IMR-90 (cell line): ENCODE measurements at regions not wholly inside any gene's neighbourhood (a gene's known extent, or its start where the extent isn't known, plus 50 kb on each side); places are given as distances from the start of the nearest gene placed in this dataset.

ENCODE experiments used
- ATAC-seq: fragments of 200-7000 bp; cut with Tn5 transposase; 2 replicates; pipeline ENCODE4 v1.9.1; 2020; ENCODE audit warnings: low read depth, mild to moderate bottlenecking, moderate library complexity
- BruUV-seq: library from RNA; stranded (reverse); fragments of 400-500 nt; replicated peaks from 2 replicates; lab custom pipeline; 2021; lab: Mats Ljungman, UMichigan
- CTCF ChIA-PET: fragments of 300-600 bp; formaldehyde crosslinking; extraction: SDS; loops from one replicate; lab custom pipeline; 2021; ENCODE audit warnings: antibody characterized with exemption; lab: Yijun Ruan, JAX
- POLR2A ChIA-PET: fragments of 300-600 bp; sonication (Branson Sonifier 250); formaldehyde crosslinking; loops from one replicate; lab custom pipeline; 2022; ENCODE audit warnings: antibody characterized with exemption; ENCODE audit not compliant: unreplicated experiment; lab: Charles Lee
- DNase-seq: peaks from one replicate; pipeline ENCODE4 v3.0.0; 2013
- H2AFZ ChIP-seq: replicated peaks from 2 replicates; pipeline ENCODE3; 2013; ENCODE audit warnings: low read length, mild to moderate bottlenecking; ENCODE audit not compliant: poor library complexity
- H2AK5ac ChIP-seq: 2 replicates; pipeline ENCODE4 v1.6.1; 2013; ENCODE audit warnings: low read depth, low read length, inconsistent platforms
- H2AK9ac ChIP-seq: replicated peaks from 2 replicates; pipeline ENCODE3; 2013; ENCODE audit warnings: mild to moderate bottlenecking, low read depth, low read length, moderate library complexity; ENCODE audit not compliant: poor library complexity
- H2BK120ac ChIP-seq: 2 replicates; pipeline ENCODE4 v1.6.1; 2013; ENCODE audit warnings: low read depth, low read length, inconsistent platforms
- H2BK15ac ChIP-seq: 3 replicates; pipeline ENCODE4 v1.6.1; 2013; ENCODE audit warnings: low read depth, low read length, inconsistent platforms
- H2BK20ac ChIP-seq: 2 replicates; pipeline ENCODE4 v1.6.1; 2013; ENCODE audit warnings: low read depth, mild to moderate bottlenecking, inconsistent platforms, low read length, moderate library complexity
- H2BK5ac ChIP-seq: 2 replicates; pipeline ENCODE4 v1.6.1; 2013; ENCODE audit warnings: mild to moderate bottlenecking, low read depth, low read length, inconsistent platforms; ENCODE audit not compliant: poor library complexity, severe bottlenecking
- H3K14ac ChIP-seq: replicated peaks from 2 replicates; pipeline ENCODE4 v1.6.1; 2013; ENCODE audit warnings: low read depth, low read length, inconsistent platforms
- H3K18ac ChIP-seq: 2 replicates; pipeline ENCODE4 v1.6.1; 2013; ENCODE audit warnings: low read depth, low read length, control low read depth
- H3K23ac ChIP-seq: 2 replicates; pipeline ENCODE4 v1.6.1; 2013; ENCODE audit warnings: low read depth, low read length, inconsistent platforms
- H3K27ac ChIP-seq: 2 replicates; pipeline ENCODE4 v1.5.1; 2013; ENCODE audit warnings: mild to moderate bottlenecking, control low read depth, low read length; ENCODE audit not compliant: insufficient read depth
- H3K27me3 ChIP-seq: 2 replicates; pipeline ENCODE4 v1.6.1; 2013; ENCODE audit warnings: low read length; ENCODE audit not compliant: control insufficient read depth, insufficient read depth
- H3K36me3 ChIP-seq: 2 replicates; pipeline ENCODE4 v1.6.1; 2013; ENCODE audit warnings: low read length, mixed read lengths; ENCODE audit not compliant: control insufficient read depth, insufficient read depth
- H3K4ac ChIP-seq: 2 replicates; pipeline ENCODE4 v1.6.1; 2013; ENCODE audit warnings: low read depth, low read length, inconsistent platforms
- H3K4me1 ChIP-seq: 2 replicates; pipeline ENCODE4 v1.6.1; 2013; ENCODE audit warnings: low read length, mixed read lengths; ENCODE audit not compliant: control insufficient read depth, insufficient read depth
- H3K4me2 ChIP-seq: 2 replicates; pipeline ENCODE4 v1.6.1; 2013; ENCODE audit warnings: low read depth, mild to moderate bottlenecking, control low read depth, low read length, moderate library complexity
- H3K4me3 ChIP-seq: 2 replicates; pipeline ENCODE4 v1.5.1; 2013; ENCODE audit warnings: low read depth, mild to moderate bottlenecking, control low read depth, low read length, moderate library complexity; ENCODE audit not compliant: insufficient read depth
- H3K56ac ChIP-seq: 2 replicates; pipeline ENCODE4 v1.6.1; 2013; ENCODE audit warnings: low read length, inconsistent platforms; ENCODE audit not compliant: insufficient read depth; ENCODE audit errors: extremely low read depth
- H3K79me1 ChIP-seq, 2 experiments: 2 replicates each; pipeline ENCODE4 v1.6.1; 2013; ENCODE audit warnings: low read length in 2 of 2, inconsistent platforms in 1 of 2, low read depth in 1 of 2
- H3K9ac ChIP-seq: 2 replicates; pipeline ENCODE4 v1.6.1; 2013; ENCODE audit warnings: low read depth, low read length, control low read depth
- H3K9me1 ChIP-seq: 2 replicates; pipeline ENCODE4 v1.6.1; 2013; ENCODE audit warnings: low read length, inconsistent platforms; ENCODE audit not compliant: insufficient read depth
- H3K9me3 ChIP-seq: 2 replicates; pipeline ENCODE4 v1.6.1; 2013; ENCODE audit warnings: low read length; ENCODE audit not compliant: control insufficient read depth, insufficient read depth
- H4K20me1 ChIP-seq: 2 replicates; pipeline ENCODE4 v1.6.1; 2013; ENCODE audit warnings: low read length, inconsistent platforms; ENCODE audit not compliant: insufficient read depth
- H4K5ac ChIP-seq: 2 replicates; pipeline ENCODE4 v1.6.1; 2013; ENCODE audit warnings: mild to moderate bottlenecking, low read depth, low read length, control low read depth
- H4K8ac ChIP-seq, 2 experiments: 2 replicates each; pipeline ENCODE4 v1.6.1; 2013; ENCODE audit warnings: low read depth in 2 of 2, low read length in 2 of 2, control low read depth in 1 of 2, inconsistent platforms in 1 of 2
- H4K91ac ChIP-seq: 2 replicates; pipeline ENCODE4 v1.6.1; 2013; ENCODE audit warnings: low read depth, low read length, inconsistent platforms; ENCODE audit not compliant: insufficient read depth
- BHLHE40 ChIP-seq: fragments of 150-350 bp; IDR thresholded peaks from 2 replicates; pipeline ENCODE4 v1.6.1; 2016; ENCODE audit warnings: mild to moderate bottlenecking, low read depth, low read length
- CEBPB ChIP-seq: IDR thresholded peaks from 2 replicates; pipeline ENCODE4 v1.6.1; 2012; ENCODE audit warnings: low read depth, low read length, improper control_type of control experiment
- CHD1 ChIP-seq: IDR thresholded peaks from 2 replicates; pipeline ENCODE4 v1.6.1; 2012; ENCODE audit warnings: low read depth, low read length, improper control_type of control experiment
- FOS ChIP-seq: fragments of 150-350 bp; IDR thresholded peaks from 2 replicates; pipeline ENCODE4 v1.6.1; 2016; ENCODE audit warnings: low read depth, low read length
- MAFK ChIP-seq: IDR thresholded peaks from 2 replicates; pipeline ENCODE4 v1.6.1; 2012; ENCODE audit warnings: low read depth, low read length, improper control_type of control experiment
- MAZ ChIP-seq: IDR thresholded peaks from 2 replicates; pipeline ENCODE4 v1.6.1; 2012; ENCODE audit warnings: low read depth, mild to moderate bottlenecking, low read length, improper control_type of control experiment, moderate library complexity, borderline replicate concordance
- MXI1 ChIP-seq: IDR thresholded peaks from 2 replicates; pipeline ENCODE4 v1.6.1; 2012; ENCODE audit warnings: low read depth, mild to moderate bottlenecking, low read length, moderate library complexity, borderline replicate concordance
- NFE2L2 ChIP-seq: fragments of 150-350 bp; IDR thresholded peaks from 2 replicates; pipeline ENCODE4 v1.6.1; 2016; ENCODE audit warnings: low read depth, mild to moderate bottlenecking, low read length
- POLR2A ChIP-seq: IDR thresholded peaks from 2 replicates; pipeline ENCODE4 v1.6.1; 2012; ENCODE audit warnings: mild to moderate bottlenecking, low read depth, low read length
- RAD21 ChIP-seq: IDR thresholded peaks from 2 replicates; pipeline ENCODE4 v1.6.1; 2012; ENCODE audit warnings: low read length, improper control_type of control experiment
- RCOR1 ChIP-seq: IDR thresholded peaks from 2 replicates; pipeline ENCODE4 v1.6.1; 2012; ENCODE audit warnings: mild to moderate bottlenecking, low read length, improper control_type of control experiment; ENCODE audit not compliant: insufficient replicate concordance
- RFX5 ChIP-seq: IDR thresholded peaks from 2 replicates; pipeline ENCODE4 v1.8.0; 2012; ENCODE audit warnings: low read depth, mild to moderate bottlenecking, low read length, moderate library complexity
- SMC3 ChIP-seq: fragments of 150-350 bp; IDR thresholded peaks from 2 replicates; pipeline ENCODE4 v1.6.1; 2016; ENCODE audit warnings: low read depth, mild to moderate bottlenecking, antibody characterized with exemption, low read length, moderate library complexity
- WGBS, 2 experiments: methylation state at CpG; one replicate each; pipeline versions ENCODE4 v1.1.5 to v1.1.7; 2013; ENCODE audit warnings: missing lambda C conversion rate in 2 of 2; ENCODE audit not compliant: insufficient read length in 1 of 2; ENCODE audit errors: extremely low coverage in 2 of 2; 5-methylcytosine and 5-hydroxymethylcytosine counted together
- dilution Hi-C: fragments of 300-500 bp; cut with HindIII; formaldehyde crosslinking; loops from one replicate; pipeline ENCODE4 v1.14.3; 2018; ENCODE audit warnings: low sequenced_read_pairs; ENCODE audit not compliant: unreplicated experiment
- in situ Hi-C: fragments of 300-500 bp; cut with MboI; formaldehyde crosslinking; loops from 3 replicates; pipeline ENCODE4 v1.14.3; 2019; ENCODE audit warnings: low sequenced_read_pairs, inconsistent platforms, mixed read lengths
- intact Hi-C: fragments of 100-400 bp; cut with micrococcal nuclease; formaldehyde crosslinking; loops from 2 replicates; pipeline ENCODE4 v1.10.0; 2022
- TF ChIP-seq, protein P1 (sequence below): conservative IDR thresholded peaks from 2 replicates; pipeline ENCODE4 v1.5.1; 2012; ENCODE audit warnings: mild to moderate bottlenecking, low read depth, low read length, improper control_type of control experiment
- TF ChIP-seq, protein P2 (sequence below): fragments of 150-350 bp; IDR thresholded peaks from 2 replicates; pipeline ENCODE4 v1.6.1; 2017; ENCODE audit warnings: mild to moderate bottlenecking, antibody characterized with exemption, low read length, low read depth
- TF ChIP-seq, protein P3 (sequence below): fragments of 150-350 bp; IDR thresholded peaks from 2 replicates; pipeline ENCODE4 v1.6.1; 2016; ENCODE audit warnings: low read depth, mild to moderate bottlenecking, low read length, moderate library complexity, borderline replicate concordance

DNA sequence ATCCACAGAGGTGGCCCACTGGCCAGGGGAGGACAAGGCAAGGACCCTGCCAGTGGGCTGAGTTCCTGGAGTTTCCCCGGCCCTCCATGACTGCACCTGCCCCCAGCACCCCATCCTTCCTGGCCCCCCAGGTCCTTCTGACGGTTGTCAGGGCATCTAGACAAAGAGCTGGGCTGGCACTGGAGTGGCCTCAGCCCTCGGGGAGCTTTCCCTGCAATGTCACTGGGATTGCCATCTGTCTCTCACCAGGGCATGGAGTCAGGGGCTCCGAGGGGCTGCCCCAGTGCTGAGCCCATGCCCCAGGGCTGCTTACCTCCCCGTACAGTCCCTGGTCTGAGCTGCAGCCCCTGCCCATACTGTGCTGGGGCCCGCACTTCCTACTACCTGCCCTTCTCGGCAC, 446.5 kb upstream of the MKI67 start:
- no peak overlapping the region for H4K8ac ChIP-seq
- DNase-seq: no peak
- H3K56ac ChIP-seq: no peak overlapping the region
- no peaks in the 10 kb centered on the region for H3K79me1 ChIP-seq
- H3K27ac ChIP-seq: no peak overlapping the region
- no peak overlapping the region for H2BK5ac ChIP-seq
- no peak overlapping the region for H3K9ac ChIP-seq
- no peak overlapping the region for H4K5ac ChIP-seq
- no peak overlapping the region for H2BK120ac ChIP-seq
- ATAC-seq: no peak
- H3K4me2 ChIP-seq: no peak overlapping the region
- POLR2A ChIA-PET: no interaction called here
- H3K36me3 ChIP-seq: no peaks in the 10 kb centered on the region
- dilution Hi-C loops: no loop called here
- H2BK20ac ChIP-seq: no peak overlapping the region
- H3K23ac ChIP-seq: no peak overlapping the region
- no peak overlapping the region for H2BK15ac ChIP-seq
- in situ Hi-C loops: no loop called here
- no peak overlapping the region for H3K4ac ChIP-seq
- H3K4me1 ChIP-seq: no peaks in the 10 kb centered on the region
- CTCF ChIA-PET: no interaction called here
- no TSS peak for BruUV-seq
- H3K9me3 ChIP-seq: peaks cover 45% of the 10 kb centered on the region
- intact Hi-C loops: no loop called here
- TF ChIP-seq, protein P1, sequence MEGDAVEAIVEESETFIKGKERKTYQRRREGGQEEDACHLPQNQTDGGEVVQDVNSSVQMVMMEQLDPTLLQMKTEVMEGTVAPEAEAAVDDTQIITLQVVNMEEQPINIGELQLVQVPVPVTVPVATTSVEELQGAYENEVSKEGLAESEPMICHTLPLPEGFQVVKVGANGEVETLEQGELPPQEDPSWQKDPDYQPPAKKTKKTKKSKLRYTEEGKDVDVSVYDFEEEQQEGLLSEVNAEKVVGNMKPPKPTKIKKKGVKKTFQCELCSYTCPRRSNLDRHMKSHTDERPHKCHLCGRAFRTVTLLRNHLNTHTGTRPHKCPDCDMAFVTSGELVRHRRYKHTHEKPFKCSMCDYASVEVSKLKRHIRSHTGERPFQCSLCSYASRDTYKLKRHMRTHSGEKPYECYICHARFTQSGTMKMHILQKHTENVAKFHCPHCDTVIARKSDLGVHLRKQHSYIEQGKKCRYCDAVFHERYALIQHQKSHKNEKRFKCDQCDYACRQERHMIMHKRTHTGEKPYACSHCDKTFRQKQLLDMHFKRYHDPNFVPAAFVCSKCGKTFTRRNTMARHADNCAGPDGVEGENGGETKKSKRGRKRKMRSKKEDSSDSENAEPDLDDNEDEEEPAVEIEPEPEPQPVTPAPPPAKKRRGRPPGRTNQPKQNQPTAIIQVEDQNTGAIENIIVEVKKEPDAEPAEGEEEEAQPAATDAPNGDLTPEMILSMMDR: no peak
- TF ChIP-seq MAZ: no peak
- no peak for TF ChIP-seq CEBPB
- TF ChIP-seq, protein P2, sequence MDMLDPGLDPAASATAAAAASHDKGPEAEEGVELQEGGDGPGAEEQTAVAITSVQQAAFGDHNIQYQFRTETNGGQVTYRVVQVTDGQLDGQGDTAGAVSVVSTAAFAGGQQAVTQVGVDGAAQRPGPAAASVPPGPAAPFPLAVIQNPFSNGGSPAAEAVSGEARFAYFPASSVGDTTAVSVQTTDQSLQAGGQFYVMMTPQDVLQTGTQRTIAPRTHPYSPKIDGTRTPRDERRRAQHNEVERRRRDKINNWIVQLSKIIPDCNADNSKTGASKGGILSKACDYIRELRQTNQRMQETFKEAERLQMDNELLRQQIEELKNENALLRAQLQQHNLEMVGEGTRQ: no peak
- no peak for TF ChIP-seq FOS
- TF ChIP-seq, protein P3, sequence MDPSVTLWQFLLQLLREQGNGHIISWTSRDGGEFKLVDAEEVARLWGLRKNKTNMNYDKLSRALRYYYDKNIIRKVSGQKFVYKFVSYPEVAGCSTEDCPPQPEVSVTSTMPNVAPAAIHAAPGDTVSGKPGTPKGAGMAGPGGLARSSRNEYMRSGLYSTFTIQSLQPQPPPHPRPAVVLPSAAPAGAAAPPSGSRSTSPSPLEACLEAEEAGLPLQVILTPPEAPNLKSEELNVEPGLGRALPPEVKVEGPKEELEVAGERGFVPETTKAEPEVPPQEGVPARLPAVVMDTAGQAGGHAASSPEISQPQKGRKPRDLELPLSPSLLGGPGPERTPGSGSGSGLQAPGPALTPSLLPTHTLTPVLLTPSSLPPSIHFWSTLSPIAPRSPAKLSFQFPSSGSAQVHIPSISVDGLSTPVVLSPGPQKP: no peak
- no peak for TF ChIP-seq MXI1
- no peak for TF ChIP-seq BHLHE40
- TF ChIP-seq NFE2L2: no peak
- TF ChIP-seq MAFK: no peak
- TF ChIP-seq RFX5: no peak
- TF ChIP-seq RAD21: no peak
- TF ChIP-seq POLR2A: no peak
- TF ChIP-seq RCOR1: no peak
- no peak for TF ChIP-seq CHD1
- TF ChIP-seq SMC3: no peak
- no peak overlapping the region for H2AK9ac ChIP-seq
- WGBS, 2 experiments: 54% methylated on average over 2 of the region's 7 CpGs; no CpG with 5 or more reads in 1 of the 2 experiments
- H3K4me3 ChIP-seq: no peak overlapping the region
- no peak overlapping the region for H3K18ac ChIP-seq
- no peak overlapping the region for H2AK5ac ChIP-seq
- H3K9me1 ChIP-seq: no peaks in the 10 kb centered on the region
- no peak overlapping the region for H3K14ac ChIP-seq
- H3K27me3 ChIP-seq: no peaks in the 10 kb centered on the region
- H4K20me1 ChIP-seq: no peaks in the 10 kb centered on the region
- no peak overlapping the region for H4K91ac ChIP-seq
- no peak overlapping the region for H2AFZ ChIP-seq
